A673 (cell line): ENCODE measurements at regions not wholly inside any gene's neighbourhood (a gene's known extent, or its start where the extent isn't known, plus 50 kb on each side); places are given as distances from the start of the nearest gene placed in this dataset.

ENCODE experiments used
- CTCF ChIP-seq: fragments of 300-800, 200-600 bp; sonication (generic); conservative IDR thresholded peaks from 2 replicates; pipeline ENCODE4 v1.5.1; 2017; ENCODE audit warnings: low read depth, mild to moderate bottlenecking, antibody characterized with exemption, low read length, moderate library complexity, mixed read lengths
- EZH2 ChIP-seq: fragments of 200-600 bp; sonication (generic); IDR thresholded peaks from 2 replicates; pipeline ENCODE4 v1.6.1; 2017; ENCODE audit warnings: borderline replicate concordance, low read depth, mild to moderate bottlenecking, mixed read lengths, antibody characterized with exemption, low read length; ENCODE audit not compliant: poor library complexity, severe bottlenecking

GRCh38 chr15:48020166-48020565 lies 100.6 kb upstream of the SLC24A5 start:
- TF ChIP-seq CTCF (no peak), EZH2 (no peak)
